CD14-positive monocyte (primary cell): ENCODE measurements at regions not wholly inside any gene's neighbourhood (a gene's known extent, or its start where the extent isn't known, plus 50 kb on each side); places are given as distances from the start of the nearest gene placed in this dataset.

Experiments used
- DNase-seq, 3 donors: peaks; one replicate each; pipeline ENCODE4 v3.0.0-alpha.2; 2011 to 2022
- H2AFZ ChIP-seq: 2 replicates; pipeline ENCODE4 v1.6.0; 2012; ENCODE audit warnings: mild to moderate bottlenecking, low read depth, low read length, inconsistent platforms; ENCODE audit not compliant: insufficient read depth, poor library complexity, severe bottlenecking
- H3K27ac ChIP-seq, 2 donors: 1 replicate in 1 of 2; 2 replicates in 1 of 2; pipeline ENCODE4 v1.5.1; 2012 to 2013; ENCODE audit warnings: low read length in 2 of 2, control low read depth in 1 of 2, inconsistent platforms in 1 of 2, low read depth in 1 of 2, mild to moderate bottlenecking in 1 of 2
- H3K27me3 ChIP-seq, 2 donors: one replicate each; pipeline versions ENCODE4 v1.6.0 to v1.6.1; 2011 to 2013; ENCODE audit warnings: low read length in 2 of 2; ENCODE audit not compliant: control insufficient read depth in 2 of 2, insufficient read depth in 2 of 2
- H3K36me3 ChIP-seq, 2 donors: replicated peaks in 1 of 2; 1 replicate in 1 of 2; 2 replicates in 1 of 2; pipeline versions ENCODE4 v1.5.1 to v1.6.1; 2012 to 2013; ENCODE audit warnings: low read length in 2 of 2, control low read depth in 1 of 2, inconsistent platforms in 1 of 2, mild to moderate bottlenecking in 1 of 2; ENCODE audit not compliant: insufficient read depth in 2 of 2, control insufficient read depth in 1 of 2
- H3K4me1 ChIP-seq, 2 donors: 1 replicate in 1 of 2; 2 replicates in 1 of 2; pipeline versions ENCODE4 v1.5.1 to v1.6.1; 2012 to 2013; ENCODE audit warnings: low read length in 2 of 2, control low read depth in 1 of 2, inconsistent platforms in 1 of 2, mild to moderate bottlenecking in 1 of 2, moderate library complexity in 1 of 2; ENCODE audit not compliant: insufficient read depth in 2 of 2, control insufficient read depth in 1 of 2
- H3K4me2 ChIP-seq: replicated peaks from 2 replicates; pipeline ENCODE3; 2012; ENCODE audit warnings: low read length, moderate library complexity, mild to moderate bottlenecking; ENCODE audit not compliant: poor library complexity, severe bottlenecking; ENCODE audit errors: extremely low read depth
- H3K4me3 ChIP-seq, 3 experiments: fragments of 200-600 bp in 1 of 3; sonication (generic) in 1 of 3; replicated peaks in 1 of 3; 1 replicate in 2 of 3; 2 replicates in 1 of 3; pipeline ENCODE4 v1.5.1; 2011 to 2013; ENCODE audit warnings: low read length in 3 of 3, mild to moderate bottlenecking in 3 of 3, control low read depth in 2 of 3, low read depth in 2 of 3, inconsistent platforms in 1 of 3, moderate library complexity in 1 of 3
- H3K79me2 ChIP-seq: 2 replicates; pipeline ENCODE4 v1.6.0; 2012; ENCODE audit warnings: mild to moderate bottlenecking, control low read depth, inconsistent platforms, low read length, moderate library complexity; ENCODE audit not compliant: insufficient read depth
- H3K9ac ChIP-seq: 2 replicates; pipeline ENCODE4 v1.6.0; 2017; ENCODE audit warnings: low read length, mild to moderate bottlenecking; ENCODE audit not compliant: insufficient read depth, poor library complexity, severe bottlenecking
- H3K9me3 ChIP-seq, 2 donors: replicated peaks in 1 of 2; 1 replicate in 1 of 2; 2 replicates in 1 of 2; pipeline versions ENCODE4 v1.5.1 to v1.6.1; 2012 to 2013; ENCODE audit warnings: low read length in 2 of 2, control low read depth in 1 of 2; ENCODE audit not compliant: control insufficient read depth in 1 of 2, insufficient read depth in 1 of 2
- H4K20me1 ChIP-seq: 2 replicates; pipeline ENCODE4 v1.6.0; 2012; ENCODE audit warnings: mild to moderate bottlenecking, low read length, control low read depth, moderate library complexity; ENCODE audit not compliant: insufficient read depth
- H3K27ac Mint-ChIP-seq, 7 donors: one replicate each; pipeline ENCODE4 v1.8.0; 2020; ENCODE audit warnings: mild to moderate bottlenecking in 7 of 7, mixed read lengths in 7 of 7, moderate library complexity in 6 of 7, inconsistent platforms in 2 of 7
- H3K27me3 Mint-ChIP-seq, 3 donors: one replicate each; pipeline ENCODE4 v1.8.0; 2021 to 2022; ENCODE audit warnings: low read depth in 3 of 3, mild to moderate bottlenecking in 3 of 3, mixed read lengths in 3 of 3, moderate library complexity in 3 of 3, inconsistent platforms in 1 of 3
- H3K36me3 Mint-ChIP-seq, 2 donors: one replicate each; pipeline ENCODE4 v1.8.0; 2020; ENCODE audit warnings: mixed read lengths in 2 of 2, inconsistent platforms in 1 of 2, mild to moderate bottlenecking in 1 of 2
- H3K4me1 Mint-ChIP-seq: one replicate; pipeline ENCODE4 v1.8.0; 2020; ENCODE audit warnings: mild to moderate bottlenecking, mixed read lengths
- H3K4me3 Mint-ChIP-seq, 2 donors: one replicate each; pipeline ENCODE4 v1.8.0; 2020; ENCODE audit warnings: mild to moderate bottlenecking in 2 of 2, mixed read lengths in 2 of 2, moderate library complexity in 1 of 2
- H3K9me3 Mint-ChIP-seq, 7 donors: one replicate each; pipeline ENCODE4 v1.8.0; 2020 to 2022; ENCODE audit warnings: mixed read lengths in 7 of 7, mild to moderate bottlenecking in 6 of 7, moderate library complexity in 6 of 7, inconsistent platforms in 2 of 7
- CTCF ChIP-seq: fragments of 200-600 bp; IDR thresholded peaks from one replicate; pipeline ENCODE4 v1.8.0; 2022; ENCODE audit warnings: antibody characterized with exemption, mild to moderate bottlenecking
- WGBS: methylation state at CpG from one replicate; pipeline ENCODE4 v1.1.5; 2013; ENCODE audit warnings: missing lambda C conversion rate; ENCODE audit not compliant: insufficient coverage; 5-methylcytosine and 5-hydroxymethylcytosine counted together
- intact Hi-C, 2 donors: fragments of 100-400 bp; cut with micrococcal nuclease; formaldehyde crosslinking; loops; one replicate each; pipeline versions ENCODE4 v1.15.0 to v1.15.1; 2023

GRCh38 chr4:128378668-128379067 is 91.1 kb upstream of the PGRMC2 start:
- no peaks in the 10 kb centered on the region for H3K27me3 ChIP-seq
- Mint-ChIP-seq H3K27ac (no peak overlapping the region), H3K4me1 (peaks cover 3% of the 10 kb centered on the region), H3K36me3 (no peaks in the 10 kb centered on the region), H3K9me3 (peaks cover 12 to 24% (median 19%) of the 10 kb centered on the region in 7 donors), H3K4me3 (no peak overlapping the region), H3K27me3 (no peaks in the 10 kb centered on the region)
- H3K27ac ChIP-seq = no peak overlapping the region
- H4K20me1 ChIP-seq = no peaks in the 10 kb centered on the region
- no peak for TF ChIP-seq CTCF
- peaks cover 14 to 17% of the 10 kb centered on the region in 2 donors for H3K9me3 ChIP-seq
- no peak overlapping the region for H3K9ac ChIP-seq
- no peak overlapping the region for H3K4me3 ChIP-seq
- H3K79me2 ChIP-seq = no peaks in the 10 kb centered on the region
- no peak overlapping the region for H2AFZ ChIP-seq
- no peak overlapping the region for H3K4me2 ChIP-seq
- H3K4me1 ChIP-seq = no peaks in the 10 kb centered on the region
- DNase-seq = no peak
- H3K36me3 ChIP-seq = no peaks in the 10 kb centered on the region
- 100% methylated on average over 1 of the region's 3 CpGs for WGBS
- intact Hi-C loops = no loop called here

GRCh38 chr4:128376958-128377357 is 89.3 kb upstream of the PGRMC2 start:
- no peak overlapping the region for H3K27ac ChIP-seq
- intact Hi-C loops = no loop called here
- H3K9me3 ChIP-seq = peaks cover 17% of the 10 kb centered on the region in 2 donors
- Mint-ChIP-seq H3K4me3 (no peak overlapping the region), H3K27me3 (no peaks in the 10 kb centered on the region), H3K27ac (no peak overlapping the region), H3K4me1 (peaks cover 3% of the 10 kb centered on the region), H3K9me3 (peaks cover 13 to 27% (median 21%) of the 10 kb centered on the region in 7 donors), H3K36me3 (no peaks in the 10 kb centered on the region)
- no peak overlapping the region for H3K4me2 ChIP-seq
- H3K79me2 ChIP-seq = no peaks in the 10 kb centered on the region
- no peaks in the 10 kb centered on the region for H4K20me1 ChIP-seq
- H3K4me3 ChIP-seq = no peak overlapping the region
- H3K4me1 ChIP-seq = no peaks in the 10 kb centered on the region
- no peaks in the 10 kb centered on the region for H3K36me3 ChIP-seq
- H3K9ac ChIP-seq = no peak overlapping the region
- no peaks in the 10 kb centered on the region for H3K27me3 ChIP-seq
- DNase-seq = no peak
- no peak for TF ChIP-seq CTCF
- no peak overlapping the region for H2AFZ ChIP-seq
- 97% methylated on average over 4 of the region's 4 CpGs for WGBS
